HL-60 (cell line): ENCODE measurements at regions not wholly inside any gene's neighbourhood (a gene's known extent, or its start where the extent isn't known, plus 50 kb on each side); places are given as distances from the start of the nearest gene placed in this dataset.

Source experiments
- DNase-seq, 2 experiments: peaks; one replicate each; pipeline ENCODE4 v3.0.0-alpha.2; 2010 to 2020; ENCODE audit warnings: low read depth in 1 of 2, low spot score in 1 of 2
- H3K27ac ChIP-seq: fragments of 250-450 bp; sonication (Bioruptor Pico); replicated peaks from 2 replicates; pipeline ENCODE4 v1.5.1; 2020; ENCODE audit warnings: mild to moderate bottlenecking, moderate library complexity
- H3K27me3 ChIP-seq: fragments of 250-450 bp; sonication (Bioruptor Pico); 2 replicates; pipeline ENCODE4 v1.5.1; 2021; ENCODE audit warnings: mild to moderate bottlenecking, moderate library complexity; ENCODE audit not compliant: insufficient read depth, poor library complexity, severe bottlenecking
- H3K4me3 ChIP-seq: replicated peaks from 2 replicates; pipeline ENCODE4 v1.5.1; 2011; ENCODE audit warnings: mild to moderate bottlenecking, control low read depth, low read length; ENCODE audit not compliant: insufficient read depth
- CTCF ChIP-seq: IDR thresholded peaks from one replicate; pipeline ENCODE4 v1.5.1; 2011; ENCODE audit warnings: low read length, control low read depth, inconsistent platforms; ENCODE audit not compliant: insufficient read depth
- GABPA ChIP-seq: IDR thresholded peaks from 2 replicates; pipeline ENCODE4 v1.6.1; 2012; ENCODE audit warnings: low read depth
- POLR2AphosphoS5 ChIP-seq: IDR thresholded peaks from 2 replicates; pipeline ENCODE4 v1.6.1; 2012; ENCODE audit warnings: low read depth
- REST ChIP-seq: IDR thresholded peaks from 2 replicates; pipeline ENCODE4 v1.6.1; 2012; ENCODE audit warnings: low read depth; ENCODE audit not compliant: insufficient replicate concordance
- SPI1 ChIP-seq: IDR thresholded peaks from 2 replicates; pipeline ENCODE4 v1.6.1; 2012; ENCODE audit warnings: low read depth, mild to moderate bottlenecking, borderline replicate concordance

GRCh38 chrX:5399403-5399802 lies 829.3 kb downstream of the NLGN4X start:
- H3K27me3 ChIP-seq, result no peaks in the 10 kb centered on the region
- no peak for DNase-seq

GRCh38 chrX:5397409-5397808 lies 831.3 kb downstream of the NLGN4X start:
- H3K4me3 ChIP-seq, result no peak overlapping the region
- H3K27ac ChIP-seq, result no peak overlapping the region
- TF ChIP-seq REST (no peak), CTCF (no peak), GABPA (no peak), SPI1 (no peak), POLR2AphosphoS5 (no peak)
- no peaks in the 10 kb centered on the region for H3K27me3 ChIP-seq
- no peak for DNase-seq

More at GRCh38 chrX:5399403-5399802, 829.3 kb downstream of the NLGN4X start:
- Histone ChIP-seq H3K4me3 (no peak overlapping the region), H3K27ac (no peak overlapping the region)
- no peak for TF ChIP-seq GABPA
- TF ChIP-seq POLR2AphosphoS5, result no peak
- no peak for TF ChIP-seq CTCF
- TF ChIP-seq REST, result no peak

- DNase-seq, result no peak
- Histone ChIP-seq H3K27ac (no peak overlapping the region), H3K27me3 (no peaks in the 10 kb centered on the region), H3K4me3 (no peak overlapping the region)
- TF ChIP-seq REST (no peak), CTCF (no peak), GABPA (no peak), POLR2AphosphoS5 (no peak), SPI1 (no peak)
Measured at GRCh38 chrX:5390376-5390775, 838.3 kb downstream of the NLGN4X start.
